Cardiac fibroblast (primary cell): ENCODE measurements at regions not wholly inside any gene's neighbourhood (a gene's known extent, or its start where the extent isn't known, plus 50 kb on each side); places are given as distances from the start of the nearest gene placed in this dataset.

Experiments
- DNase-seq, 2 donors: peaks; one replicate each; pipeline versions ENCODE4 v3.0.0 to v3.0.0-alpha.2; 2010; ENCODE audit warnings: low read depth in 2 of 2
- H3K4me3 ChIP-seq, 2 donors: replicated peaks in 1 of 2; 1 replicate in 1 of 2; 2 replicates in 1 of 2; pipeline ENCODE4 v1.5.1; 2011; ENCODE audit warnings: low read depth in 2 of 2, low read length in 2 of 2, mild to moderate bottlenecking in 2 of 2, moderate library complexity in 1 of 2
- TF ChIP-seq, protein P1 (sequence below): IDR thresholded peaks from one replicate; pipeline ENCODE4 v1.5.1; 2011; ENCODE audit warnings: low read depth, mild to moderate bottlenecking, low read length, inconsistent platforms

DNA sequence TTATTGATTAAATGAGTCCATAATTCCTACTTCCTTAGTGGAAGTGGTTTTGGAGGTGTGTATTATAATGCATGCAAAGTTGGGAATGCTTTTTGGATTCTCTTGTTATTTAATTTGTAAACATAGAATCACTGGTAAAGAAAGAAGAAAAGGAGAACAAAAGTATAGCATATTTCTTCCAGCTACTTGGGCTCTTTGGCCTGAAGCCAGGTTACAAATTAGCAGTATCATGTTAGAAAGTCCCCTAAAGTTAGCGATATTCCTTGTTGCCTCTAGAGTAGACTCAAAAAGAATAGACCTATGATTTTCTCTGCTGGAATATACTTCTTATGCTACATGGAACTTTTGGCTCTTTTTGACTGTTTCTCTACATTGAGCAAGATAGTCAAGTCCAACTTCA lies 60.6 kb upstream of the CD28 start:
- TF ChIP-seq, protein P1, sequence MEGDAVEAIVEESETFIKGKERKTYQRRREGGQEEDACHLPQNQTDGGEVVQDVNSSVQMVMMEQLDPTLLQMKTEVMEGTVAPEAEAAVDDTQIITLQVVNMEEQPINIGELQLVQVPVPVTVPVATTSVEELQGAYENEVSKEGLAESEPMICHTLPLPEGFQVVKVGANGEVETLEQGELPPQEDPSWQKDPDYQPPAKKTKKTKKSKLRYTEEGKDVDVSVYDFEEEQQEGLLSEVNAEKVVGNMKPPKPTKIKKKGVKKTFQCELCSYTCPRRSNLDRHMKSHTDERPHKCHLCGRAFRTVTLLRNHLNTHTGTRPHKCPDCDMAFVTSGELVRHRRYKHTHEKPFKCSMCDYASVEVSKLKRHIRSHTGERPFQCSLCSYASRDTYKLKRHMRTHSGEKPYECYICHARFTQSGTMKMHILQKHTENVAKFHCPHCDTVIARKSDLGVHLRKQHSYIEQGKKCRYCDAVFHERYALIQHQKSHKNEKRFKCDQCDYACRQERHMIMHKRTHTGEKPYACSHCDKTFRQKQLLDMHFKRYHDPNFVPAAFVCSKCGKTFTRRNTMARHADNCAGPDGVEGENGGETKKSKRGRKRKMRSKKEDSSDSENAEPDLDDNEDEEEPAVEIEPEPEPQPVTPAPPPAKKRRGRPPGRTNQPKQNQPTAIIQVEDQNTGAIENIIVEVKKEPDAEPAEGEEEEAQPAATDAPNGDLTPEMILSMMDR: no peak
- no peak for DNase-seq
- H3K4me3 ChIP-seq: no peak overlapping the region

DNA sequence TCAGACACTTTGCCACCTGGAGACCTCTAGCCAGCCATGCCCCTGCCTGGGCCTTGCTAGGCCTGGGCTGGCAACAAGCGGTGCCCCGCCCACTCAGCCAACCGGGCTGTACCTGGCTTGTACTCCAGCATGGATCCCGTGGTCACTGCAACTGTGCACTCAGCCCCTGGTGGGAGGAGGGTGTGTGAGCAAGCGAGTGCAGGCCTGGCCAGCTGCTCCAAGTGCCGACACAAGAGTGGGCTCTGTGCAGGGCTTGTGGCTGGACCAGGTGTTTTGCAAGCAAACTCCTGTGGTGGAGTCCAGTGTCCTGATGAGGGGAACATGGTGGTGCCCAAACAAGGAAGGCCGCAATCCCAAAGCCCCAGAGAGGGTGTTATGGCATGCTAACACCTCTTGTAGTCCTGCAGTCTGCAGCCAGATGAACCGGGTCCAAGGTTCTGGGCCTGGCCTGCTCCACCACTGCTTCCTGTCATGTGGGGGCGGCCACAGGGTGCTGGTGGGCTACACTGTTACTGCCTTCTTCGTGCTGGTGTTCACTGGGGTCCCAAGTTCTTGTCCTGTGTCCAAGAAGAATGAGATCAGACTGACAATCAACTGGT lies 60.1 kb upstream of the CD28 start:
- no peak overlapping the region for H3K4me3 ChIP-seq
- TF ChIP-seq, protein P1: no peak
- DNase-seq: no peak

DNA sequence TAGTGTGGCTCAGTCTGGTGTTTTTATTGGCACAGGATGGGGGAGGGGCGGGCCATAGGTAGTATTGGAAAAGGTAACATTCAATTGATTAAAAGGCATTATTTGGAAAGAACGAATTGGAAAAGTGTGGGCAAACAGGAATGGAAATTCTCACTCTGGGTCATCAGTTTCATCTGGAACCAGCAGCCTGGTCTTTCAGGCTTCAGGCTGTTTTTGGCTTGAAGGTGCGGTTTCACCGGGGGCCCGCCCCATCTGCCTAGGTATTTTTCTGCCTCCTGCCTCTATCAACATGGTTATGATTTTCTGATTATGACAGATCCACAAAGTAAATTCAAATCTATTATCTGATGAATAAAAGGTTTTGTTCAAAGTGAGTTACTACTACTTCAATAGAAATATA lies 59.5 kb upstream of the CD28 start:
- DNase-seq: no peak
- TF ChIP-seq, protein P1: no peak
- no peak overlapping the region for H3K4me3 ChIP-seq

DNA sequence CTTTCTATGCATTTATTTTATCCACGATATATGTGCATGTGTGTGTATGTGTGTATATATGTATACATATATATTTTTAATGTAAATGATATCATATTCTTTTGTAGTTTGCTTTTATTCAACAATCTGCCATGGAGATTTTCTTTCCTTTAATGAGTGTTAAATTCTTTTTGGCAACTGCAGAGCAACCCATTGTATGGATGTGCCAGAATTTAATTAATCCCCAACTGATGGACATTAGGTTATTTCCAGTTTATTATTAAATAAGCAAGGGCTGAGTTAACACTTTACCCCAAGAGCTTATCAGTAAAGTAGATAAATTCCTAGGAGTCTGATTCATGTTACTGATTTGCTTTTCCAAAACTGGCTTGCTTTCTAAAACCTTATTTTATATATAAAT lies 58.9 kb upstream of the CD28 start:
- no peak for DNase-seq
- TF ChIP-seq, protein P1: no peak
- no peak overlapping the region for H3K4me3 ChIP-seq

DNA sequence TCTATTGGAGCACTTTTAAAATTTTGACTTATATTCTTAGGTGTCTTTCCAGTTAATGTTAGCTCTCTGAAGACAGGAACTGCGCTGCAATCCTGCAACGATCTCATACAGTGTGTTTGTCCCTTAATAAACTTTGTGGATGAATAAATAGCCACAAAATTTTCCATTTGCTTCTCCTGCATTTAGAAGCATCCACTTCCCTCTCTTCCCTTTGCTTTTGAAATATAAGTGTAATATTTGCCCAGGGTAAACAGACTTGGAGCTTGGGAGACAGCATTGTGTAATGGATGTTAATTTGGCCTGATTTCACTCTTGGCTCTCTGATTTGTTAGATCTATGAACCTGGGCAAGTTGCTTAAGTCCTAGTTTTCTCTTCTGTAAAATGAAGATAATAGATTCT lies 58.2 kb upstream of the CD28 start:
- DNase-seq: peak in 1 of 2 donors; percentile 66
- TF ChIP-seq, protein P1: no peak
- H3K4me3 ChIP-seq: no peak overlapping the region

DNA sequence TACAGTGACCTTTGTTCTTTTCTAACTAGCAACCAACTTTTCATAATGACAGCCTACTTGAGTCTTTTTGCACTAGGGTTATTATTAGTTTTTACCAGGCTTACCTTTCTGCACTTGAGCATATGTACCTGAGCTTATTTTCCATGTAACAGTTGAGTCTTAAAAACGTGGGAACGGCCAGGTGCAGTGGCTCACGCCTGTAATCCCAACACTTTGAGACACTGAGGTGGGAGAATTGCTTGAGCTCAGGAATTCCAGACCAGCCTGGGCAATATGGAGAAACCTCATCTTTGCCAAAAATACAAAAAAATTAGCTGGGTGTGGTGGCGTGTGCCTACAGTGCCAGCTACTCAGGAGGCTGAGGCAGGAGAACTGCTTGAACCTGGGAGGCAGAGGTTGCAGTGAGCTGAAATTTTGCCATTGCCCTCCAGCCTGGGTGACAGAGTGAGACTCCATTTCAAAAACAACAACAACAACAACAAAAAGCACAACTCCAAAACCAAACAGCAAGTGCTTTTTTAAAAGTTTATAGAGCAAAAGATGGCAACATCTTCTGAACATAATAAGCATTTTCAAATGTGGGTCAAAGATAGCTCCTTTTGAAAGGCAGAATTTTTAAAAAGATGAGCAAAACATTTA lies 57.1 kb upstream of the CD28 start:
- TF ChIP-seq, protein P1: no peak
- no peak for DNase-seq
- no peak overlapping the region for H3K4me3 ChIP-seq
